ENCODE measurements at regions not wholly inside any gene's neighbourhood (a gene's known extent, or its start where the extent isn't known, plus 50 kb on each side); places are given as distances from the start of the nearest gene placed in this dataset.

DNA sequence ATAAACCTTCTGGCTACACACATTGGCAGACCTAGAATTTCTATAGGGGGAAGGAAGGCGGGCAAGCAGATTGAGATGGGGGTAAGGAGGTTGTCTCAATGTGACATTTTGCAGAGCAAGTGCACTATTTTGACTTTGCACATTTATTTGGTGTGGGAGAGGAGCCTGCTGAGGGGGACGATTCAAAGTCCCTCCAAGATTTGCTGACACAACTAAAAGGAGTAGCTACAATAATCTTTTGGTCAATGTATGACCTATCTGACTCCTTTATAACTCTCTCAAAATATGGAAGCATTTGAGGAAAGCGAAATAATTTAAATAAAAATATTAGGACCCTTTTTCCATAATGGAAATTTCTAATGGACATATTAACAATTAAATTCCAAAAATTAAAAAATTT lies 274.9 kb upstream of the PPARGC1A start:
- no peak overlapping the region for H3K4me3 ChIP-seq
- H3K36me3 ChIP-seq, result no peaks in the 10 kb centered on the region
- intact Hi-C loops (cut with DNase I), result no loop called here
- ATAC-seq, result no peak
- H3K4me1 ChIP-seq, result peaks cover 0 to 10% (median 0%) of the 10 kb centered on the region in 9 donors
- peaks cover 0 to 10% (median 0%) of the 10 kb centered on the region in 11 donors for H3K9me3 ChIP-seq
- no peak overlapping the region for H3K27ac ChIP-seq
- TF ChIP-seq, protein P1, sequence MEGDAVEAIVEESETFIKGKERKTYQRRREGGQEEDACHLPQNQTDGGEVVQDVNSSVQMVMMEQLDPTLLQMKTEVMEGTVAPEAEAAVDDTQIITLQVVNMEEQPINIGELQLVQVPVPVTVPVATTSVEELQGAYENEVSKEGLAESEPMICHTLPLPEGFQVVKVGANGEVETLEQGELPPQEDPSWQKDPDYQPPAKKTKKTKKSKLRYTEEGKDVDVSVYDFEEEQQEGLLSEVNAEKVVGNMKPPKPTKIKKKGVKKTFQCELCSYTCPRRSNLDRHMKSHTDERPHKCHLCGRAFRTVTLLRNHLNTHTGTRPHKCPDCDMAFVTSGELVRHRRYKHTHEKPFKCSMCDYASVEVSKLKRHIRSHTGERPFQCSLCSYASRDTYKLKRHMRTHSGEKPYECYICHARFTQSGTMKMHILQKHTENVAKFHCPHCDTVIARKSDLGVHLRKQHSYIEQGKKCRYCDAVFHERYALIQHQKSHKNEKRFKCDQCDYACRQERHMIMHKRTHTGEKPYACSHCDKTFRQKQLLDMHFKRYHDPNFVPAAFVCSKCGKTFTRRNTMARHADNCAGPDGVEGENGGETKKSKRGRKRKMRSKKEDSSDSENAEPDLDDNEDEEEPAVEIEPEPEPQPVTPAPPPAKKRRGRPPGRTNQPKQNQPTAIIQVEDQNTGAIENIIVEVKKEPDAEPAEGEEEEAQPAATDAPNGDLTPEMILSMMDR (IDR thresholded peaks at IDR 0.05), result no peak
- 84 to 92% methylated on average over 3 of the region's 3 CpGs for WGBS, 2 donors
- no peaks in the 10 kb centered on the region for H3K27me3 ChIP-seq
- DNase-seq, result no peak

DNA sequence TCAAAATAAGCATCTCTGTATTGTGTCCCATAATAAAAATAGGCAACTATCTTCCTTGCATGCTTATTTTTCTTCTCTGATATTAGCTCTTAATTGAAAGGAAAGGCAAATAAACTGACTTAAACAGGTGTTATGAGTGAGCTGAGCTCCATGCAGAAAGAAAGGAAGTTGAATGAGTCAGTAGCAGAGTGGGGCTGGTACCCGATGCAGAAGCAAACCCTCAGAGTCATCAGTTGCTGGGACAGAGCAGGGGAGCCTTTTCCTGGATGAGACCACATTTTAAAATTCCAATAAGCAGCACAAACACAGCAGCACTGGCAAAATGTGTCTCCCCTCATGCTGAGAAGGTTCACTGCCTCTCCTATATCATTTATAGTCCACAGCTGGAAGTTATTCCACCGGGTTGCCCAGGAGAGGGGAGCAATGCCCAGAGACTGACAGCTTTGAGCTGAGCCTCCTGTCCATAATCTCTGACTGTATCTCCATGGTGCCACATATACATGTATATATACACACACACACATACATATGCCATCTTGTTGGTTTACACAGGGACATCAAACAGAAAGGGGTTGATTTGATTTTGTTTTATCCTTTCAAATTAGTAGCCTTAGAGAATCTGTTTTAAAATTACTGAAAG lies 274.3 kb upstream of the PPARGC1A start:
- TF ChIP-seq, protein P1 (IDR thresholded peaks at IDR 0.05), result no peak
- 29 to 33% methylated on average over 2 of the region's 2 CpGs for WGBS, 2 donors
- ATAC-seq (peak in 1 of 8 donors; percentile 20), DNase-seq (no peak)
- intact Hi-C loops (cut with DNase I), result no loop called here
- Histone ChIP-seq H3K4me1 (peaks cover 0 to 14% (median 0%) of the 10 kb centered on the region in 9 donors), H3K36me3 (no peaks in the 10 kb centered on the region), H3K27ac (no peak overlapping the region), H3K27me3 (no peaks in the 10 kb centered on the region), H3K4me3 (no peak overlapping the region), H3K9me3 (peaks cover 0 to 10% (median 0%) of the 10 kb centered on the region in 11 donors)

DNA sequence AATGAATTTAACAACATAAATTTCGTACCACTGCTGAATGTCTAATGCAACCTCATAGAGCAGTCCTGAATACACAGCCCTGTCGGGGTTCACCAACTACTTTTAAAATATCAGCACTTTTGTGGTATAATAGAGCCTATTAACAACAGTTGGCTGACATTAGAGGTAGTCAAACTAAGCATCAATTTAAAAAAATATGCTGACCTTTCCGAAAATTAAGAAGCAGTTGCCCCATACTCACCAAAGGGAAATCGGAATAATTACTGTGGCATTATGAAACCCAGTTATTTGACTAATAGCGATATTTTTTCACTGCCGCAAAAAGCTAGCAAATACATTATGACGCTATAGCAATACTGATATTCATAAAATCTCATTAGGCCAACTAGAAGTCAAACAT lies 273.5 kb upstream of the PPARGC1A start:
- TF ChIP-seq, protein P1 (IDR thresholded peaks at IDR 0.05), result no peak
- H3K9me3 ChIP-seq, result peaks cover 0 to 10% (median 0%) of the 10 kb centered on the region in 11 donors

DNA sequence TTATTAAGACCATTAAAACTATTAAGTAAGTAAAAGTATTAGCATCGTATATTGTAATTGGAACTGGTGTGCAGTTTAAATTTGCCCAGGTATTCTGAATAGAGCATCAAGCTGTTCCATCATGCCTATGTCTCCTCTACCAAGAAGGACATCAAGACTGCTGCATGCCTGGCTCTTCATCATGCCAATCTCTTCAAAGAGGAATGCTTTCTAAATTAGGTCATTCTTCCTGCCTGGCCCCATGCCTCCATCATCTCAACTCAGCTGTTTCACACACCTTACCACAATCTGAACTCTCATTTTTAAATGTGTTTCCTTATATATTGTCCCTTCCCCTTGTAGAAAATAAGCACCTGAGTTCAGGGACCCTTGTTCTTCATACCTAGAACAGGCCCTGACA lies 270.5 kb upstream of the PPARGC1A start:
- H3K9me3 ChIP-seq, result no peaks in the 10 kb centered on the region
- no peak overlapping the region for H3K27ac ChIP-seq
- intact Hi-C loops (cut with DNase I), result no loop called here
- ATAC-seq, result peak in 2 of 8 donors; percentile 76 to 79
- H3K4me3 ChIP-seq, result no peak overlapping the region
- no peaks in the 10 kb centered on the region for H3K27me3 ChIP-seq
- H3K4me1 ChIP-seq, result peaks cover 0 to 14% (median 0%) of the 10 kb centered on the region in 9 donors
- H3K36me3 ChIP-seq, result no peaks in the 10 kb centered on the region
- TF ChIP-seq, protein P1 (IDR thresholded peaks at IDR 0.05), result no peak
- WGBS, 2 donors, result 69 to 71% methylated on average over 1 of the region's 1 CpG
- DNase-seq, result no peak

More for the DNA sequence above, 273.5 kb upstream of the PPARGC1A start:
- H3K4me3 ChIP-seq, result no peak overlapping the region
- no peaks in the 10 kb centered on the region for H3K27me3 ChIP-seq
- ATAC-seq, result no peak
- H3K4me1 ChIP-seq, result peaks cover 0 to 14% (median 0%) of the 10 kb centered on the region in 9 donors
- H3K36me3 ChIP-seq, result no peaks in the 10 kb centered on the region
- WGBS, 2 donors, result 89 to 92% methylated on average over 7 of the region's 7 CpGs
- no peak for DNase-seq
- no peak overlapping the region for H3K27ac ChIP-seq
- intact Hi-C loops (cut with DNase I), result no loop called here
